IMR-90 (cell line): ENCODE measurements at regions not wholly inside any gene's neighbourhood (a gene's known extent, or its start where the extent isn't known, plus 50 kb on each side); places are given as distances from the start of the nearest gene placed in this dataset.

Experiments used
- BHLHE40 ChIP-seq: fragments of 150-350 bp; IDR thresholded peaks from 2 replicates; pipeline ENCODE4 v1.6.1; 2016; ENCODE audit warnings: mild to moderate bottlenecking, low read depth, low read length
- CEBPB ChIP-seq: IDR thresholded peaks from 2 replicates; pipeline ENCODE4 v1.6.1; 2012; ENCODE audit warnings: low read depth, low read length, improper control_type of control experiment
- CHD1 ChIP-seq: IDR thresholded peaks from 2 replicates; pipeline ENCODE4 v1.6.1; 2012; ENCODE audit warnings: low read depth, low read length, improper control_type of control experiment
- CTCF ChIP-seq: conservative IDR thresholded peaks from 2 replicates; pipeline ENCODE4 v1.5.1; 2012; ENCODE audit warnings: mild to moderate bottlenecking, low read depth, low read length, improper control_type of control experiment
- ELK1 ChIP-seq: fragments of 150-350 bp; IDR thresholded peaks from 2 replicates; pipeline ENCODE4 v1.6.1; 2016; ENCODE audit warnings: low read depth, mild to moderate bottlenecking, low read length, moderate library complexity, borderline replicate concordance
- FOS ChIP-seq: fragments of 150-350 bp; IDR thresholded peaks from 2 replicates; pipeline ENCODE4 v1.6.1; 2016; ENCODE audit warnings: low read depth, low read length
- MAFK ChIP-seq: IDR thresholded peaks from 2 replicates; pipeline ENCODE4 v1.6.1; 2012; ENCODE audit warnings: low read depth, low read length, improper control_type of control experiment
- RAD21 ChIP-seq: IDR thresholded peaks from 2 replicates; pipeline ENCODE4 v1.6.1; 2012; ENCODE audit warnings: low read length, improper control_type of control experiment
- RCOR1 ChIP-seq: IDR thresholded peaks from 2 replicates; pipeline ENCODE4 v1.6.1; 2012; ENCODE audit warnings: mild to moderate bottlenecking, low read length, improper control_type of control experiment; ENCODE audit not compliant: insufficient replicate concordance
- USF2 ChIP-seq: fragments of 150-350 bp; IDR thresholded peaks from 2 replicates; pipeline ENCODE4 v1.6.1; 2017; ENCODE audit warnings: mild to moderate bottlenecking, antibody characterized with exemption, low read length, low read depth

GRCh38 chr5:116813356-116813755, 238.7 kb upstream of the SEMA6A start:
- TF ChIP-seq BHLHE40 (no peak), RAD21 (no peak), MAFK (no peak), USF2 (no peak), CEBPB (no peak), CTCF (no peak), CHD1 (no peak), FOS (no peak), ELK1 (no peak), RCOR1 (no peak)
